Heart left ventricle (tissue), 16 donors: ENCODE measurements at regions not wholly inside any gene's neighbourhood (a gene's known extent, or its start where the extent isn't known, plus 50 kb on each side); places are given as distances from the start of the nearest gene placed in this dataset.

Experiments used
- ATAC-seq, 4 donors: fragments of 200-7000 bp; cut with Tn5 transposase; one replicate each; pipeline ENCODE4 v1.9.1; 2020 to 2022; ENCODE audit warnings: moderate library complexity in 4 of 4, mild to moderate bottlenecking in 3 of 4, moderate number of reproducible peaks in 1 of 4
- DNase-seq, 5 donors: peaks; one replicate each; pipeline ENCODE4 v3.0.0-alpha.2; 2020
- H3K27ac ChIP-seq, 12 donors: fragments of 200-600 bp; sonication (generic) in 4 of 12; one replicate each; pipeline versions ENCODE4 v1.5.0 to v1.8.0; 2016 to 2022; ENCODE audit warnings: mild to moderate bottlenecking in 2 of 12
- H3K27me3 ChIP-seq, 9 donors: fragments of 200-600 bp; sonication (generic) in 2 of 9; one replicate each; pipeline versions ENCODE4 v1.5.1 to v1.8.0; 2016 to 2022; ENCODE audit warnings: mild to moderate bottlenecking in 3 of 9
- H3K36me3 ChIP-seq, 9 donors: fragments of 200-600 bp; sonication (generic) in 2 of 9; one replicate each; pipeline versions ENCODE4 v1.5.0 to v1.8.0; 2018 to 2022; ENCODE audit warnings: mild to moderate bottlenecking in 2 of 9
- H3K4me1 ChIP-seq, 12 donors: fragments of 200-600 bp; sonication (generic) in 4 of 12; one replicate each; pipeline versions ENCODE4 v1.5.0 to v1.8.0; 2016 to 2022; ENCODE audit warnings: mild to moderate bottlenecking in 3 of 12
- H3K4me3 ChIP-seq, 12 donors: fragments of 200-600 bp; sonication (generic) in 4 of 12; one replicate each; pipeline versions ENCODE4 v1.5.0 to v1.8.0; 2017 to 2022; ENCODE audit warnings: mild to moderate bottlenecking in 9 of 12, moderate library complexity in 4 of 12
- H3K9me3 ChIP-seq, 12 donors: fragments of 200-600 bp; sonication (generic) in 4 of 12; one replicate each; pipeline versions ENCODE4 v1.5.0 to v1.8.0; 2016 to 2022; ENCODE audit warnings: mild to moderate bottlenecking in 1 of 12
- CTCF ChIP-seq, 12 donors: fragments of 200-600 bp; sonication (generic) in 4 of 12; IDR thresholded peaks; one replicate each; pipeline versions ENCODE4 v1.5.0 to v1.8.0; 2018 to 2022; ENCODE audit warnings: antibody characterized with exemption in 12 of 12, mild to moderate bottlenecking in 5 of 12
- POLR2A ChIP-seq, 2 donors: fragments of 450-650 bp; IDR thresholded peaks; one replicate each; pipeline ENCODE4 v1.6.1; 2017; ENCODE audit warnings: antibody characterized with exemption in 2 of 2, mild to moderate bottlenecking in 2 of 2, moderate library complexity in 2 of 2
- WGBS, 4 donors: extraction: QIAGEN DNeasy Blood & Tissue Kit in 2 of 4; methylation state at CpG; one replicate each; pipeline versions ENCODE4 v1.1.5 to v1.1.7; 2013 to 2018; 5-methylcytosine and 5-hydroxymethylcytosine counted together
- intact Hi-C, 10 donors: fragments of 100-400 bp; cut with DNase I; formaldehyde crosslinking; loops; one replicate each; pipeline versions ENCODE4 v1.11.1 to v1.14.2; 2022
- donor health status: ischemic (EF 13 %, LVEDD 7.1; RV severe dilation, severe dysfunction).
- donor health status: healthy with polysubstance abuse.
- donor health status: DM: no; HTN: yes; CAD: no.
- donor health status: DM: no; HTN: no; CAD: no.
- donor health status: ischemic (EF 25% LVEDD 6.9; RV normal size, moderate dysfunction).
- donor health status: ischemic (EF 25% LVEDD 5.7; RV mildly dilated, moderate dysfunction).
- donor health status: healthy.
- donor health status: DM: yes; HTN: yes; CAD: no.
- donor health status: ischemic (EF 35%, LVEDD 5.7; RV mildly dilated, moderate dysfunction).
- donor health status: nonischemic (EF 11% LVEDD 7.7; RV severe dilation, severe dysfunction).
- donor health status: DM: yes; HTN: yes; CAD: no.
- donor health status: PGD.
- donor health status: ischemic (EF 29% LVEDD 5.4; RV normal size, mild dysfunction).
- donor health status: nonischemic (EF 23%, LVEDD 6.1; RV moderate dilation, normal function).

GRCh38 chrX:22325096-22325495 is 52.4 kb downstream of the CBLL2 start:
- no peaks in the 10 kb centered on the region for H3K4me1 ChIP-seq
- DNase-seq (no peak), ATAC-seq (no peak)
- no peak overlapping the region for H3K27ac ChIP-seq
- H3K36me3 ChIP-seq = no peaks in the 10 kb centered on the region
- TF ChIP-seq CTCF (IDR thresholded peaks at IDR 0.05) (no peak), POLR2A (IDR thresholded peaks at IDR 0.05) (no peak)
- H3K4me3 ChIP-seq = no peak overlapping the region
- no peaks in the 10 kb centered on the region for H3K9me3 ChIP-seq
- whole genome bisulfite sequencing, 4 donors = 28 to 39% (median 36%) methylated on average over 2 of the region's 2 CpGs
- peaks cover 0 to 10% (median 0%) of the 10 kb centered on the region in 9 donors for H3K27me3 ChIP-seq
- intact Hi-C loops = no loop called here

GRCh38 chrX:22329783-22330182 is 57.1 kb downstream of the CBLL2 start:
- no peak overlapping the region for H3K27ac ChIP-seq
- no peak overlapping the region for H3K4me3 ChIP-seq
- no peak for ATAC-seq
- H3K27me3 ChIP-seq = no peaks in the 10 kb centered on the region
- no peaks in the 10 kb centered on the region for H3K4me1 ChIP-seq
- TF ChIP-seq CTCF (IDR thresholded peaks at IDR 0.05) (no peak), POLR2A (IDR thresholded peaks at IDR 0.05) (no peak)
- H3K36me3 ChIP-seq = no peaks in the 10 kb centered on the region
- intact Hi-C loops = no loop called here
- no peaks in the 10 kb centered on the region for H3K9me3 ChIP-seq
- 56 to 69% (median 60%) methylated on average over 2 of the region's 2 CpGs for WGBS, 4 donors
- DNase-seq = no peak

GRCh38 chrX:22338740-22339139 is 66.0 kb downstream of the CBLL2 start:
- no peak for TF ChIP-seq POLR2A (IDR thresholded peaks at IDR 0.05)
- no peak for TF ChIP-seq CTCF (IDR thresholded peaks at IDR 0.05)
- Histone ChIP-seq H3K4me1 (no peaks in the 10 kb centered on the region), H3K27me3 (no peaks in the 10 kb centered on the region), H3K9me3 (peaks cover 0 to 5% (median 0%) of the 10 kb centered on the region in 12 donors), H3K4me3 (no peak overlapping the region), H3K27ac (no peak overlapping the region), H3K36me3 (no peaks in the 10 kb centered on the region)
- 39 to 60% (median 48%) methylated on average over 1 of the region's 1 CpG for WGBS, 4 donors
- ATAC-seq (no peak), DNase-seq (no peak)
- intact Hi-C loops = no loop called here

GRCh38 chrX:22339459-22339858 is 66.7 kb downstream of the CBLL2 start:
- 23 to 83% (median 37%) methylated on average over 1 of the region's 1 CpG for WGBS, 4 donors
- DNase-seq = no peak
- TF ChIP-seq POLR2A (IDR thresholded peaks at IDR 0.05) = no peak
- TF ChIP-seq CTCF (IDR thresholded peaks at IDR 0.05) = no peak
- ATAC-seq = no peak
- Histone ChIP-seq H3K36me3 (no peaks in the 10 kb centered on the region), H3K27me3 (no peaks in the 10 kb centered on the region), H3K9me3 (peaks cover 0 to 5% (median 0%) of the 10 kb centered on the region in 12 donors), H3K4me1 (no peaks in the 10 kb centered on the region), H3K27ac (no peak overlapping the region), H3K4me3 (no peak overlapping the region)
- intact Hi-C loops = no loop called here
